ENCODE measurements at regions not wholly inside any gene's neighbourhood (a gene's known extent, or its start where the extent isn't known, plus 50 kb on each side); places are given as distances from the start of the nearest gene placed in this dataset.
"Not testable (repeated sequence)": the region's sequence is repeated elsewhere in the genome, so short reads cannot be mapped to it uniquely, and the experiment has no call there.

DNA sequence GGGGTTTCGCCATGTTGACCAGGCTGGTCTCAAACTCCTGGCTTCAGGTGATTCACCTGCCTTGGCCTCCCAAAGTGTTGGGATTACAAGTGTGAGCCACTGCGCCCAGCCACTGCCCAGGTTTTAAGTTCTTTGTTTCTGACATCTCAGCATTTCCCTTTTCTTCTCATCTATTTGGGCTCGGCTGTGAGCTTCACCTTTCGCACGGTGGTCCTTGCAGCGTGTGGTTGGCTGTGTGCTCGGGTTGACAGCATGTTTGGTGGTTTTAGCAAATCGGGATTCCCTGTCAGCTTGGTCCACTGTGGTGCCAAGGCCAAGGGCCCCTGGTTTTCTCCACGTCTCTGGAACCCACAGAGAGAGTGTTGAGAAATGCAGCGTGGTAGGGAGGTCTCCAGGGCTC, 138.8 kb downstream of the DNAJB6 start:
- Mint-ChIP-seq H3K4me3 (no peak overlapping the region), H3K4me1 (peaks cover 5% of the 10 kb centered on the region), H3K9me3 (peaks cover 47% of the 10 kb centered on the region), H3K36me3 (ENCODE audit: low read depth) (peaks cover 15% of the 10 kb centered on the region), H3K27ac (no peak overlapping the region), H3K27me3 (ENCODE audit: low read depth, poor library complexity) (peaks cover 26% of the 10 kb centered on the region)
- TF ChIP-seq, protein P1, sequence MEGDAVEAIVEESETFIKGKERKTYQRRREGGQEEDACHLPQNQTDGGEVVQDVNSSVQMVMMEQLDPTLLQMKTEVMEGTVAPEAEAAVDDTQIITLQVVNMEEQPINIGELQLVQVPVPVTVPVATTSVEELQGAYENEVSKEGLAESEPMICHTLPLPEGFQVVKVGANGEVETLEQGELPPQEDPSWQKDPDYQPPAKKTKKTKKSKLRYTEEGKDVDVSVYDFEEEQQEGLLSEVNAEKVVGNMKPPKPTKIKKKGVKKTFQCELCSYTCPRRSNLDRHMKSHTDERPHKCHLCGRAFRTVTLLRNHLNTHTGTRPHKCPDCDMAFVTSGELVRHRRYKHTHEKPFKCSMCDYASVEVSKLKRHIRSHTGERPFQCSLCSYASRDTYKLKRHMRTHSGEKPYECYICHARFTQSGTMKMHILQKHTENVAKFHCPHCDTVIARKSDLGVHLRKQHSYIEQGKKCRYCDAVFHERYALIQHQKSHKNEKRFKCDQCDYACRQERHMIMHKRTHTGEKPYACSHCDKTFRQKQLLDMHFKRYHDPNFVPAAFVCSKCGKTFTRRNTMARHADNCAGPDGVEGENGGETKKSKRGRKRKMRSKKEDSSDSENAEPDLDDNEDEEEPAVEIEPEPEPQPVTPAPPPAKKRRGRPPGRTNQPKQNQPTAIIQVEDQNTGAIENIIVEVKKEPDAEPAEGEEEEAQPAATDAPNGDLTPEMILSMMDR (IDR thresholded peaks at IDR 0.05) = no peak
- no peak for DNase-seq

DNA sequence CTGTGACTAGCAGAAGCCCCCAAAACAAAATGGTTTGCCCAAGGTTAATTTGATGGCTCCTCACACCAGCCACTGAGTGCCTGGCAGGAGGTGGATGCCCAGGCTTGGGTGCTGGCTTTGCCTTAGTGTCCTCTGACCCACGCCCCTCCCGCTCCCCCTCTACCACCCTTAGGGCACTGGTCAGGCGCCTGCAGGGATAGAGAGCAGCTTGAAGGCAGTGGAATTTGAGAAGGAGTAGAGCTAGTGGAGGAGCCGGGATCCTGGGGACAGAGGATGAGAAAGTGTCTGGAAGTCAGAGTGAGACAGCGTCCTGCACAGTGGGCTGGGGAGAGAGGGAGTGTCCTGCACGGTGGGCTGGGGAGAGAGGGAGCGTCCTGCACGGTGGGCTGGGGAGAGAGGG, 139.4 kb downstream of the DNAJB6 start:
- H3K27ac Mint-ChIP-seq = no peak overlapping the region
- peaks cover 15% of the 10 kb centered on the region for H3K36me3 Mint-ChIP-seq (ENCODE audit: low read depth)
- H3K9me3 Mint-ChIP-seq = peaks cover 41% of the 10 kb centered on the region
- no peak overlapping the region for H3K4me3 Mint-ChIP-seq
- H3K27me3 Mint-ChIP-seq (ENCODE audit: low read depth, poor library complexity) = peaks cover 26% of the 10 kb centered on the region
- H3K4me1 Mint-ChIP-seq = peaks cover 5% of the 10 kb centered on the region
- DNase-seq = no peak
- TF ChIP-seq, protein P1 (IDR thresholded peaks at IDR 0.05) = no peak

DNA sequence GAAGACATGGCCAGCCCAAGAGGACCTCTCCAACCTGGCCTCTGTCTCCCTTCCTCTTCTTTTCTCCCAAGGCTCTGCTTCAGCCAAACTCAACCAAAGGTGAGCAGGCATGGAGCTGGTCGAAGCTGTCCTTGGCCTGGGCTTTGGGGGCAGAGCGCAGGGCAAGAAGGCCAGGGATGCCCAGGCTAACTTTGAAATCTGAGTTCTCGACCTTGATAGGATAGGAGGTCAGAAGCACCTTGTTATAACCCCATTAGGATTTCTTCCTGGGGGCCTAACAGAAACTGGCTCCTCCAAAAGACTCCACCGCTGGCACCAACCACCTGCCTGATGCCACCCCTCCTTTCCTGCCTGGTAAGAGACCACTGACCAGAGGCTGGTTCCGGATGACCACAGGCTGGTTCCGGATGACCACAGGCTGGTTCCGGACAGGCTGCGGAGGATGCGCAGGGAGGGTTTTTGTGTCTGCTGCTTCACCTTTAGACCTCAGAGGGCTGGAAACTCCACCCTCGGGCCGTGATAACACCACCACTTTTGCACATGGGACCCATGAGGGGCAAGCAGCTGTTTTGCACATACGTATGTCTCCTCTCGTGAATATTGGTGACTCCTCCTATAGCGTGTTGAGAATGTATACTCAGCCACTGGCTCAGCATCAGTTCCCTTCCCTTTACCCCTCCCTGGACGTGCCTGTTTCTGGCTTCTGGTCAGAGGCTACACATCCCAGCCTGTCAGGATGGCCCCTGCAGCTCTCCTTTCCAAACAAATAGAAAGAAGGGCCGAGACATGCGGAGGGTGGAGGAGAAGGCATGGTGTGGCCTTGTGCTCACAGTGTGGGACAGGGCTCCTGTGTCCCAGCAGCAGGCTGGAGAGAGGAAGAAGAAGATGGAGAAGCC, 140.1 kb downstream of the DNAJB6 start:
- peaks cover 5% of the 10 kb centered on the region for H3K4me1 Mint-ChIP-seq
- H3K4me3 Mint-ChIP-seq = no peak overlapping the region
- peaks cover 15% of the 10 kb centered on the region for H3K36me3 Mint-ChIP-seq (ENCODE audit: low read depth)
- H3K27ac Mint-ChIP-seq = no peak overlapping the region
- H3K9me3 Mint-ChIP-seq = peaks cover 37% of the 10 kb centered on the region
- DNase-seq = no peak
- H3K27me3 Mint-ChIP-seq (ENCODE audit: low read depth, poor library complexity) = peaks cover 26% of the 10 kb centered on the region
- TF ChIP-seq, protein P1 (IDR thresholded peaks at IDR 0.05) = no peak

DNA sequence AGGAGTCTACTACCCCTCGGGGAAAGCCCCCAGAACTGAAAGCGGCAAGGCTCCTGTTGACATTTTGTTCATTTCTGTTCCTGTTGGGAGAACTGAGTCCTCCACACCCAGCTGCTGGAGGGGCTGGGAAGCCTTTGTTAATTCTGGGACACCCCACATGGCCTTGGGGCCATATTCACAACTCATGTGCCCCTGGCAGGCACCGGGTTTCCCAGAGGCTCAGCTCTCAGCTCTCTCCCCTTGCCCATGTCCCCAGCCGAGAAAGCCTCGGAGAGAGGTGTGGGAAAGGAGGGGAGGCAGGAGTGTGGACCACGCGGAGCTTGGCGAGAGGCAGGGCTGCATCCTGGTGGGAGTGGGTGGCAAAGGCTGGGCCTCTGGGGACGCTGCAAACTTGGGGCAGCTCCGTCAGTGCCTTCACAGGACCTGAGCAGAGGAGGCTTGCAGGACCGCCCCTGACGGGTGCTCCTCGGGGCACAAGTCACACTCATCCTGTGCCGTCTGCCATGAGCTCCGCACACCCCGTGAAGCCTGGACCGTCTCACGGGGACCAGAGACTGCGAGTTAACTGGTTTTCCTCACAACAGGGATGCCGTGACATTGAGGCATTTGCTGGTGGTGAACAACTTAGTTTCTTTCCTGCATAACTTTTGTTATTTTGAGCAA, 140.9 kb downstream of the DNAJB6 start:
- Mint-ChIP-seq H3K4me1 (peaks cover 5% of the 10 kb centered on the region), H3K36me3 (ENCODE audit: low read depth) (peaks cover 13% of the 10 kb centered on the region), H3K4me3 (no peak overlapping the region), H3K27me3 (ENCODE audit: low read depth, poor library complexity) (peaks cover 26% of the 10 kb centered on the region), H3K27ac (no peak overlapping the region), H3K9me3 (peaks cover 29% of the 10 kb centered on the region)
- TF ChIP-seq, protein P1 (IDR thresholded peaks at IDR 0.05) = no peak
- no peak for DNase-seq

DNA sequence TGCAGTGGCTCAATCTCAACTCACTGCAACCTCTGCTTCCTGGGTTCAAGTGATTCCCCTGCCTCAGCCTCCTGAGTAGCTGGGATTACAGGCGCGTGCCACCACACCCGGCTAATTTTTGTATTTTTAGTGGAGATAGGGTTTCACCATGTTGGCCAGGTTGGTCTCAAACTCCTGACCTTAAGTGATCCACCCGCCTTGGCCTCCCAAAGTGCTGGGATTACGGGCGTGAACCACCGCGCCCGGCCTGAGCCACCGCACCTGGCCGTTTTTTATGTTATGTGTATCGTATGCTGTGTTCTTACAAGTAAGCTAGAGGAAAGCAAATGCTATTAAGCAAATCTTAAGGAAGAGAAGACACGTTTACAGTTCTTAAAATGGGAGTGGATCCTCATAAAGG, 141.8 kb downstream of the DNAJB6 start:
- not testable (repeated sequence) for DNase-seq; H3K36me3 Mint-ChIP-seq (ENCODE audit: low read depth); H3K4me1 Mint-ChIP-seq; H3K27ac Mint-ChIP-seq; H3K4me3 Mint-ChIP-seq
- Mint-ChIP-seq H3K9me3 (peaks cover 20% of the 10 kb centered on the region), H3K27me3 (ENCODE audit: low read depth, poor library complexity) (peaks cover 28% of the 10 kb centered on the region)

DNA sequence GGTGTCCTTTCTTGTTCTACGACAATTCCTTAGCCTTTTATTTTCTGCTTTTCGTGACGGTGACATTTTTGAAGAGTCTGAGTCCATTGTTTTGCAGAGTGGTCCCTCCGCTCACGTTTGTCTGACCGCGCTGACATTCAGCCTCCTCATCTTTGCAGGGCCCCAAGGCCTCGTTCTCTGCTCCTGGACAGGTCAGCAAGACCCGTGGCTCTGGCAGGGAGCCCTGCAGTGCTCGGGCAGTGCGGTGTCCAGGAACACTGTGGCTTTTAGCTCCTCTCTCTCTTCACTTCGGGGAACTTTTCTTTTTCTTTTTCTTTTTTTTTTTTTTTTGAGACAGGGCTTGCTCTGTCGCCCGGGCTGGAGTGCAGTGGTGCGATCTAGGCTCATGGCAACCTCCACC, 142.5 kb downstream of the DNAJB6 start:
- Mint-ChIP-seq H3K9me3 (peaks cover 14% of the 10 kb centered on the region), H3K36me3 (ENCODE audit: low read depth) (no peaks in the 10 kb centered on the region), H3K4me3 (no peak overlapping the region), H3K27me3 (ENCODE audit: low read depth, poor library complexity) (peaks cover 28% of the 10 kb centered on the region), H3K27ac (no peak overlapping the region), H3K4me1 (peaks cover 5% of the 10 kb centered on the region)
- no peak for DNase-seq
- TF ChIP-seq, protein P1 (IDR thresholded peaks at IDR 0.05) = no peak

Measured in nephron progenitor cell (in vitro differentiated cells).